ENCODE measurements at regions not wholly inside any gene's neighbourhood (a gene's known extent, or its start where the extent isn't known, plus 50 kb on each side); places are given as distances from the start of the nearest gene placed in this dataset.

DNA sequence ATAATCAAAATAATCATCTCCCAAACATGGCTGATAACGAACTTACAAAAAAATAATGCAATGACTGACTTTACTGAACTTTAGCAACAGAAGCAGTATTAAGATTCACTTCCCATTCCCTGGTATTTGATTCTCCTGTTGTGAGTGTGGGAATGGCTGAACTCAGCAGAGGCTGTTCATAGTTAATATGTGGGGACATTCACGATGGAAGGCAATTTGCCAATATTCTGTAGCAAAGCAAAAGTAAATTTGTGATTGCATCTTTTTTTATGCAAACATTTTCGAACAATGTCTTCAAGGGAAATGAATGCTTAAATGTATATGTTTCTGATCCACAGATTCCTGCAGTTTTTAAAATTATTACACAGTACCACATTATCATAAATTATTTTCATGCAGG, 431.7 kb upstream of the KLF6 start:
- TF ChIP-seq, protein P1, sequence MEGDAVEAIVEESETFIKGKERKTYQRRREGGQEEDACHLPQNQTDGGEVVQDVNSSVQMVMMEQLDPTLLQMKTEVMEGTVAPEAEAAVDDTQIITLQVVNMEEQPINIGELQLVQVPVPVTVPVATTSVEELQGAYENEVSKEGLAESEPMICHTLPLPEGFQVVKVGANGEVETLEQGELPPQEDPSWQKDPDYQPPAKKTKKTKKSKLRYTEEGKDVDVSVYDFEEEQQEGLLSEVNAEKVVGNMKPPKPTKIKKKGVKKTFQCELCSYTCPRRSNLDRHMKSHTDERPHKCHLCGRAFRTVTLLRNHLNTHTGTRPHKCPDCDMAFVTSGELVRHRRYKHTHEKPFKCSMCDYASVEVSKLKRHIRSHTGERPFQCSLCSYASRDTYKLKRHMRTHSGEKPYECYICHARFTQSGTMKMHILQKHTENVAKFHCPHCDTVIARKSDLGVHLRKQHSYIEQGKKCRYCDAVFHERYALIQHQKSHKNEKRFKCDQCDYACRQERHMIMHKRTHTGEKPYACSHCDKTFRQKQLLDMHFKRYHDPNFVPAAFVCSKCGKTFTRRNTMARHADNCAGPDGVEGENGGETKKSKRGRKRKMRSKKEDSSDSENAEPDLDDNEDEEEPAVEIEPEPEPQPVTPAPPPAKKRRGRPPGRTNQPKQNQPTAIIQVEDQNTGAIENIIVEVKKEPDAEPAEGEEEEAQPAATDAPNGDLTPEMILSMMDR (IDR thresholded peaks at IDR 0.05), result no peak
- no peak for TF ChIP-seq EZH2 (IDR thresholded peaks at IDR 0.05; ENCODE audit: borderline replicate concordance, insufficient read depth, low read depth, low read length, poor library complexity, severe bottlenecking)

Measured in B cell (primary cell).